GM19035 (cell line): ENCODE measurements at regions not wholly inside any gene's neighbourhood (a gene's known extent, or its start where the extent isn't known, plus 50 kb on each side); places are given as distances from the start of the nearest gene placed in this dataset.
"Not testable (repeated sequence)": the region's sequence is repeated elsewhere in the genome, so short reads cannot be mapped to it uniquely, and the experiment has no call there.

Experiments
- ATAC-seq: cut with Tn5 transposase; IDR thresholded peaks from one replicate; pipeline ENCODE4 v1.9.1; 2021; ENCODE audit not compliant: unreplicated experiment

- ATAC-seq = no peak
Observed at GRCh38 chr10:28442403-28442802, 90.5 kb upstream of the WAC start.

- no peak for ATAC-seq
Observed at GRCh38 chr10:28444031-28444430, 88.9 kb upstream of the WAC start.

- ATAC-seq = no peak
Observed at GRCh38 chr10:28445516-28445915, 87.4 kb upstream of the WAC start.

GRCh38 chr10:28449382-28449781 is 83.5 kb upstream of the WAC start:
- ATAC-seq = no peak

- no peak for ATAC-seq
Observed at GRCh38 chr10:28449926-28450325, 83.0 kb upstream of the WAC start.

- ATAC-seq = no peak
Observed at GRCh38 chr10:28453926-28454325, 79.0 kb upstream of the WAC start.

GRCh38 chr10:28457110-28457509 is 75.8 kb upstream of the WAC start:
- ATAC-seq = no peak

- not testable (repeated sequence) for ATAC-seq
Observed at GRCh38 chr10:28457873-28458272, 75.0 kb upstream of the WAC start.

- ATAC-seq = no peak
Observed at GRCh38 chr10:28459453-28460144, 73.3 kb upstream of the WAC start.

GRCh38 chr10:28463141-28463540 is 69.8 kb upstream of the WAC start:
- no peak for ATAC-seq

GRCh38 chr10:28463676-28464395 is 69.1 kb upstream of the WAC start:
- ATAC-seq = no peak

GRCh38 chr10:28467615-28468014 is 65.3 kb upstream of the WAC start:
- ATAC-seq = no peak

GRCh38 chr10:28468707-28469483 is 64.0 kb upstream of the WAC start:
- ATAC-seq = no peak

- no peak for ATAC-seq
Observed at GRCh38 chr10:28470873-28471651, 61.9 kb upstream of the WAC start.

GRCh38 chr10:28471652-28472050 is 61.3 kb upstream of the WAC start:
- ATAC-seq = no peak

- no peak for ATAC-seq
Observed at GRCh38 chr10:28478646-28479045, 54.3 kb upstream of the WAC start.

GRCh38 chr10:28479425-28479865 is 53.5 kb upstream of the WAC start:
- ATAC-seq = no peak

GRCh38 chr10:28479927-28480627 is 52.8 kb upstream of the WAC start:
- no peak for ATAC-seq

- no peak for ATAC-seq
Observed at GRCh38 chr10:28480628-28480965, 52.3 kb upstream of the WAC start.

- ATAC-seq = not testable (repeated sequence)
Observed at GRCh38 chr10:28481346-28481745, 51.6 kb upstream of the WAC start.

- no peak for ATAC-seq
Observed at GRCh38 chr10:28481968-28482367, 51.0 kb upstream of the WAC start.
